ENCODE measurements at regions not wholly inside any gene's neighbourhood (a gene's known extent, or its start where the extent isn't known, plus 50 kb on each side); places are given as distances from the start of the nearest gene placed in this dataset.

DNA sequence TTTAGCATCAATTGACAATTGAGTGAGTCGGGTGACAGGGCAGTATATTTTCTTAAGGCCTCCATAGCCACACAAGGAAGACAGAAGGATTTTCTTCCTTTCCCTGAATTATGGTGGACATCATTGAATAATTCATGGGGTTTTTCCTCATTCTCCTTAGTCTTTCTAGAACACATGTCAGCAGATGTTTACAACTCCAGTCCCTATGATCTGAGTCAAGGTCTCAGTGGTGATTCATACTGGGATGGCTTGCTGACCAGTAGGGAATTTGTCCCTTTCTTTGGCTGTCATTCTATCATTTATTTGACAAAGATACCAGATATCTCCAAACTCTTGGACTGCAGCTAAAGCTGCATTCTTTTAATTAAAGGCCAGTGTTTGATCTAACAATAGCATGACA, 332.9 kb upstream of the RBMY1B start:
- Histone ChIP-seq H3K4me1 (ENCODE audit: control insufficient read depth in 2 of 3, insufficient read depth in 2 of 3, low read depth in 1 of 3, low read length in 3 of 3) (no peaks in the 10 kb centered on the region), H3K9me3 (ENCODE audit: control insufficient read depth in 2 of 3, insufficient read depth in 1 of 3, low read length in 3 of 3) (no peaks in the 10 kb centered on the region), H3K27ac (ENCODE audit: low read depth in 2 of 2, low read length in 2 of 2) (no peak overlapping the region), H3K4me3 (ENCODE audit: low read length in 3 of 3) (no peak overlapping the region), H3K27me3 (ENCODE audit: control insufficient read depth, insufficient read depth, low read length) (no peaks in the 10 kb centered on the region), H3K36me3 (ENCODE audit: control insufficient read depth in 2 of 3, insufficient read depth in 3 of 3, low read length in 3 of 3) (no peaks in the 10 kb centered on the region), H3K9ac (ENCODE audit: low read length in 3 of 3) (no peak overlapping the region)
- intact Hi-C loops (cut with DNase I): no loop called here
- FAIRE-seq (no peak), DNase-seq (no peak)
- TF ChIP-seq, protein P1, sequence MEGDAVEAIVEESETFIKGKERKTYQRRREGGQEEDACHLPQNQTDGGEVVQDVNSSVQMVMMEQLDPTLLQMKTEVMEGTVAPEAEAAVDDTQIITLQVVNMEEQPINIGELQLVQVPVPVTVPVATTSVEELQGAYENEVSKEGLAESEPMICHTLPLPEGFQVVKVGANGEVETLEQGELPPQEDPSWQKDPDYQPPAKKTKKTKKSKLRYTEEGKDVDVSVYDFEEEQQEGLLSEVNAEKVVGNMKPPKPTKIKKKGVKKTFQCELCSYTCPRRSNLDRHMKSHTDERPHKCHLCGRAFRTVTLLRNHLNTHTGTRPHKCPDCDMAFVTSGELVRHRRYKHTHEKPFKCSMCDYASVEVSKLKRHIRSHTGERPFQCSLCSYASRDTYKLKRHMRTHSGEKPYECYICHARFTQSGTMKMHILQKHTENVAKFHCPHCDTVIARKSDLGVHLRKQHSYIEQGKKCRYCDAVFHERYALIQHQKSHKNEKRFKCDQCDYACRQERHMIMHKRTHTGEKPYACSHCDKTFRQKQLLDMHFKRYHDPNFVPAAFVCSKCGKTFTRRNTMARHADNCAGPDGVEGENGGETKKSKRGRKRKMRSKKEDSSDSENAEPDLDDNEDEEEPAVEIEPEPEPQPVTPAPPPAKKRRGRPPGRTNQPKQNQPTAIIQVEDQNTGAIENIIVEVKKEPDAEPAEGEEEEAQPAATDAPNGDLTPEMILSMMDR (IDR thresholded peaks at IDR 0.05; ENCODE audit: borderline replicate concordance, extremely low read depth, insufficient read depth): no peak

DNA sequence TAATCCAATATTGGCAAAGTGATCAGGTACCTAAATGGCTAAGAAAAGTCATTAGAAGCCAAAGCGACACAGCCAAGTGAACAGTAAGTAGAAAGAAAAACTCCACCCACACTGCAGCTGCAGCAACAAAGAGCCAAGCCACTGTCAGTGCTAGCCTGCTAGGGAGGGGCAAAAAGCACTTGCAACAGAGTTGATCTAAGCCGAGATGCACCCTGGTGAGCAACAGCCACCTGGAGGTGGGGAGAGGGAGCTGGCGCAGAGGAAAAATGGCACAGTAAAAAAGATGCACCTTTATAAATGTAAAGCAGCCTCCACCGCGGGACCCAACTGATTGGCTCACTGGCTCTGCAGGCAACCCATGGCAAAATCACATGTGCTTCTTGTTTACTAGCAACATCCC, 330.2 kb upstream of the RBMY1B start:
- Histone ChIP-seq H3K4me3 (ENCODE audit: low read length in 3 of 3) (no peak overlapping the region), H3K36me3 (ENCODE audit: control insufficient read depth in 2 of 3, insufficient read depth in 3 of 3, low read length in 3 of 3) (no peaks in the 10 kb centered on the region), H3K9me3 (ENCODE audit: control insufficient read depth in 2 of 3, insufficient read depth in 1 of 3, low read length in 3 of 3) (no peaks in the 10 kb centered on the region), H3K9ac (ENCODE audit: low read length in 3 of 3) (no peak overlapping the region), H3K27me3 (ENCODE audit: control insufficient read depth, insufficient read depth, low read length) (no peaks in the 10 kb centered on the region), H3K27ac (ENCODE audit: low read depth in 2 of 2, low read length in 2 of 2) (no peak overlapping the region), H3K4me1 (ENCODE audit: control insufficient read depth in 2 of 3, insufficient read depth in 2 of 3, low read depth in 1 of 3, low read length in 3 of 3) (no peaks in the 10 kb centered on the region)
- intact Hi-C loops (cut with DNase I): no loop called here
- no peak for FAIRE-seq
- TF ChIP-seq, protein P1 (IDR thresholded peaks at IDR 0.05; ENCODE audit: borderline replicate concordance, extremely low read depth, insufficient read depth): no peak
- no peak for DNase-seq

DNA sequence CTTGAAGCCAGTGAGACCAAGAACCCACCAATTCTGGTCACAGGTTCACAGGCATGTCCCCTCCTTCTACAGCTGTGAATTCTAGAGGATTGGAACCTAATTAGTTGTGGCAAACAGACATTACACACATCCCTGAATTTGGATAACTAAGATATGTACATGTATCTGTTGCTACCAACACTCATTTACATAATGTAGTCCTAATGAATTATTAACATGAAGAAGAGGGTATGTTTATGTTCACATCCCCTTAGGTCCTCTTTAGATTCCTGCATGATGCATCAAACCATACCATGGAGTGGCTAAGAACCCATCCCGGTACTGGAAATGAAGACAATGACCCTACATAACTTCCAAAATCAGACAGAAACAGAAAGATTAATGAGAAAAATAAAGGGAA, 326.9 kb upstream of the RBMY1B start:
- Histone ChIP-seq H3K9ac (ENCODE audit: low read length in 3 of 3) (no peak overlapping the region), H3K36me3 (ENCODE audit: control insufficient read depth in 2 of 3, insufficient read depth in 3 of 3, low read length in 3 of 3) (no peaks in the 10 kb centered on the region), H3K27ac (ENCODE audit: low read depth in 2 of 2, low read length in 2 of 2) (no peak overlapping the region), H3K27me3 (ENCODE audit: control insufficient read depth, insufficient read depth, low read length) (no peaks in the 10 kb centered on the region), H3K4me3 (ENCODE audit: low read length in 3 of 3) (no peak overlapping the region), H3K9me3 (ENCODE audit: control insufficient read depth in 2 of 3, insufficient read depth in 1 of 3, low read length in 3 of 3) (no peaks in the 10 kb centered on the region), H3K4me1 (ENCODE audit: control insufficient read depth in 2 of 3, insufficient read depth in 2 of 3, low read depth in 1 of 3, low read length in 3 of 3) (no peaks in the 10 kb centered on the region)
- DNase-seq (no peak), FAIRE-seq (no peak)
- intact Hi-C loops (cut with DNase I): no loop called here
- TF ChIP-seq, protein P1 (IDR thresholded peaks at IDR 0.05; ENCODE audit: borderline replicate concordance, extremely low read depth, insufficient read depth): no peak

DNA sequence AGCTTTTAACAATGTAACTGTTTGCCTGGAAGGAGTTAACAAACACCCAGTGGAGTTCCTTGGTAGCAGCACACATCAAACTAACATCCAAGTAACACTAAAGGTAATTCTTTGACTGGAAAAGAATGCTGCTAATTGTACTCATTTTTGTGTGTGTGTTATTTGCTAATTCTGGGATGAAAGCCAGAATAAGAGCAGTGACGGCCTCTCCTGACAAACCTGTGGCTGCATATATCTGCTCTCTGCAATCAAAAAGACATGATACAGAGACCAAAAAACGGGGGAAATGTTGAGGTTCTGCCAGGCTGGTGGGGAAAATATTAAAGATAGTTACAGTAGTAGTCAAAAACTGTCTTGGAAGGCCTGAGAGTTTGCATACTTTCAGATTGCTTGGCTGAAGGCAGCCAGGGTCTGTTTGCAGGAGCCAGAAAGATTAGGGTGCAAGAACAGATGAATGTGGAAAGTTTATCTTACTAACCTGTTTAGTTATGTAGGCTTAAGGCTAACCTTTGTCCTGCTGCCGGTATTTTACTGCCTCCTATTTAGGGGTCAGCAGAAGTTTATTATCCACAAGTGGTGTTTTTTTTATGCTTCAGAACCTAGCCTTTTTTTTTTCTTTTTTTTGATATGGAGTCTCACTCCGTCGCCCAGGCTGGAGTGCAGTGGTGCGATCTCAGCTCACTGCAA, 325.6 kb upstream of the RBMY1B start:
- H3K27ac ChIP-seq (ENCODE audit: low read depth in 2 of 2, low read length in 2 of 2): no peak overlapping the region
- TF ChIP-seq, protein P1 (IDR thresholded peaks at IDR 0.05; ENCODE audit: borderline replicate concordance, extremely low read depth, insufficient read depth): no peak
- no peaks in the 10 kb centered on the region for H3K9me3 ChIP-seq (ENCODE audit: control insufficient read depth in 2 of 3, insufficient read depth in 1 of 3, low read length in 3 of 3)
- no peak overlapping the region for H3K9ac ChIP-seq (ENCODE audit: low read length in 3 of 3)
- FAIRE-seq: no peak
- no peak for DNase-seq
- H3K4me3 ChIP-seq (ENCODE audit: low read length in 3 of 3): no peak overlapping the region
- intact Hi-C loops (cut with DNase I): no loop called here
- no peaks in the 10 kb centered on the region for H3K4me1 ChIP-seq (ENCODE audit: control insufficient read depth in 2 of 3, insufficient read depth in 2 of 3, low read depth in 1 of 3, low read length in 3 of 3)
- no peaks in the 10 kb centered on the region for H3K36me3 ChIP-seq (ENCODE audit: control insufficient read depth in 2 of 3, insufficient read depth in 3 of 3, low read length in 3 of 3)
- no peaks in the 10 kb centered on the region for H3K27me3 ChIP-seq (ENCODE audit: control insufficient read depth, insufficient read depth, low read length)
